OCI-LY1 (cell line): ENCODE measurements at regions not wholly inside any gene's neighbourhood (a gene's known extent, or its start where the extent isn't known, plus 50 kb on each side); places are given as distances from the start of the nearest gene placed in this dataset.

Source experiments
- H2AFZ ChIP-seq: fragments of 200-600 bp; sonication (generic), shearing (Covaris generic); 2 replicates; pipeline ENCODE4 v1.6.0; 2014; ENCODE audit warnings: antibody characterized with exemption, mild to moderate bottlenecking, low read length
- H3F3A ChIP-seq: fragments of 200-600 bp; sonication (generic), shearing (Covaris generic); 2 replicates; pipeline ENCODE4 v1.6.0; 2014; ENCODE audit warnings: mild to moderate bottlenecking, antibody characterized with exemption, low read length, moderate library complexity; ENCODE audit not compliant: insufficient read depth
- H3K27ac ChIP-seq: fragments of 200-600 bp; sonication (generic); 2 replicates; pipeline ENCODE4 v1.5.1; 2014; ENCODE audit warnings: low read length, mixed run types, mild to moderate bottlenecking, low read depth; ENCODE audit not compliant: poor library complexity, severe bottlenecking
- H3K27me3 ChIP-seq: fragments of 200-600 bp; sonication (generic); 2 replicates; pipeline ENCODE4 v1.6.0; 2014; ENCODE audit warnings: antibody characterized with exemption, mild to moderate bottlenecking, low read length, moderate library complexity; ENCODE audit not compliant: insufficient read depth
- H3K36me3 ChIP-seq: fragments of 200-600 bp; sonication (generic); 2 replicates; pipeline ENCODE4 v1.6.1; 2014; ENCODE audit warnings: mild to moderate bottlenecking, antibody characterized with exemption, low read length, moderate library complexity, mixed read lengths; ENCODE audit not compliant: insufficient read depth
- H3K4me1 ChIP-seq: fragments of 200-600 bp; sonication (generic); 2 replicates; pipeline ENCODE4 v1.5.1; 2014; ENCODE audit warnings: mild to moderate bottlenecking, low read length, moderate library complexity; ENCODE audit not compliant: insufficient read depth, severe bottlenecking
- H3K4me2 ChIP-seq: fragments of 200-600 bp; sonication (generic), shearing (Covaris generic); 2 replicates; pipeline ENCODE4 v1.6.1; 2014; ENCODE audit warnings: low read length
- H3K4me3 ChIP-seq: fragments of 200-600 bp; sonication (generic); 2 replicates; pipeline ENCODE4 v1.5.1; 2014; ENCODE audit warnings: low read length, low read depth, mild to moderate bottlenecking, mixed read lengths; ENCODE audit not compliant: poor library complexity, severe bottlenecking
- H3K79me2 ChIP-seq: fragments of 200-600 bp; shearing (Covaris generic); 2 replicates; pipeline ENCODE4 v1.6.1; 2016; ENCODE audit warnings: mixed run types, low read length, mixed read lengths; ENCODE audit not compliant: insufficient read depth
- H3K9ac ChIP-seq: fragments of 200-600 bp; sonication (generic), shearing (Covaris generic); 2 replicates; pipeline ENCODE4 v1.6.1; 2014; ENCODE audit warnings: mild to moderate bottlenecking, low read length, mixed read lengths
- H3K9me2 ChIP-seq: fragments of 200-600 bp; sonication (generic), shearing (Covaris generic); 2 replicates; pipeline ENCODE4 v1.6.1; 2014; ENCODE audit warnings: low read depth, mild to moderate bottlenecking, low read length, mixed read lengths
- H3K9me3 ChIP-seq: fragments of 200-600 bp; shearing (Covaris generic); 2 replicates; pipeline ENCODE4 v1.6.1; 2014; ENCODE audit warnings: low read length, mixed read lengths
- H4K20me1 ChIP-seq: fragments of 200-600 bp; sonication (generic), shearing (Covaris generic); 2 replicates; pipeline ENCODE4 v1.6.0; 2016; ENCODE audit warnings: mild to moderate bottlenecking, low read length; ENCODE audit not compliant: insufficient read depth
- CTCF ChIP-seq: fragments of 200-600 bp; sonication (generic), shearing (Covaris generic); IDR thresholded peaks from 2 replicates; pipeline ENCODE4 v1.5.1; 2017; ENCODE audit warnings: mild to moderate bottlenecking, antibody characterized with exemption, low read length, moderate library complexity, mixed read lengths
- EZH2 ChIP-seq: fragments of 200-600 bp; sonication (generic), shearing (Covaris generic); IDR thresholded peaks from 2 replicates; pipeline ENCODE4 v1.8.0; 2017; ENCODE audit warnings: borderline replicate concordance, mixed run types, mild to moderate bottlenecking, antibody characterized with exemption, low read length, moderate library complexity, mixed read lengths

GRCh38 chr2:23178396-23178795, 206.6 kb upstream of the KLHL29 start:
- Histone ChIP-seq H3K4me1 (no peaks in the 10 kb centered on the region), H3K36me3 (no peaks in the 10 kb centered on the region), H3K27ac (no peak overlapping the region), H3K79me2 (no peaks in the 10 kb centered on the region), H3K9me3 (no peaks in the 10 kb centered on the region), H4K20me1 (no peaks in the 10 kb centered on the region), H3K9me2 (no peaks in the 10 kb centered on the region), H3F3A (no peaks in the 10 kb centered on the region), H3K4me2 (no peak overlapping the region), H3K4me3 (no peak overlapping the region), H2AFZ (no peak overlapping the region), H3K9ac (no peak overlapping the region), H3K27me3 (no peaks in the 10 kb centered on the region)
- TF ChIP-seq CTCF: no peak

- H3K4me3 ChIP-seq: no peak overlapping the region
- H3K9me2 ChIP-seq: no peaks in the 10 kb centered on the region
- H3K4me2 ChIP-seq: no peak overlapping the region
- no peak overlapping the region for H2AFZ ChIP-seq
- H3K79me2 ChIP-seq: no peaks in the 10 kb centered on the region
- no peak overlapping the region for H3K9ac ChIP-seq
- TF ChIP-seq EZH2 (no peak), CTCF (no peak)
- no peaks in the 10 kb centered on the region for H3K27me3 ChIP-seq
- no peaks in the 10 kb centered on the region for H4K20me1 ChIP-seq
- H3F3A ChIP-seq: no peaks in the 10 kb centered on the region
- H3K27ac ChIP-seq: no peak overlapping the region
- H3K36me3 ChIP-seq: no peaks in the 10 kb centered on the region
- no peaks in the 10 kb centered on the region for H3K4me1 ChIP-seq
- H3K9me3 ChIP-seq: no peaks in the 10 kb centered on the region
Observed at GRCh38 chr2:23183733-23184132, 201.2 kb upstream of the KLHL29 start.

- no peaks in the 10 kb centered on the region for H3K4me1 ChIP-seq
- H3K4me2 ChIP-seq: no peak overlapping the region
- H3F3A ChIP-seq: no peaks in the 10 kb centered on the region
- H2AFZ ChIP-seq: no peak overlapping the region
- H4K20me1 ChIP-seq: no peaks in the 10 kb centered on the region
- TF ChIP-seq EZH2 (no peak), CTCF (no peak)
- H3K27me3 ChIP-seq: no peaks in the 10 kb centered on the region
- H3K9me2 ChIP-seq: no peaks in the 10 kb centered on the region
- no peak overlapping the region for H3K9ac ChIP-seq
- H3K79me2 ChIP-seq: no peaks in the 10 kb centered on the region
- no peak overlapping the region for H3K27ac ChIP-seq
- H3K4me3 ChIP-seq: no peak overlapping the region
- H3K9me3 ChIP-seq: no peaks in the 10 kb centered on the region
- no peaks in the 10 kb centered on the region for H3K36me3 ChIP-seq
Observed at GRCh38 chr2:23198316-23199114, 186.5 kb upstream of the KLHL29 start.
